ENCODE measurements at regions not wholly inside any gene's neighbourhood (a gene's known extent, or its start where the extent isn't known, plus 50 kb on each side); places are given as distances from the start of the nearest gene placed in this dataset.

- H3K4me3 ChIP-seq (ENCODE audit: low read depth, poor library complexity, severe bottlenecking): no peak overlapping the region
- DNase-seq (ENCODE audit: low spot score in 2 of 2): no peak
- TF ChIP-seq CTCF (IDR thresholded peaks at IDR 0.05) (no peak), POLR2A (IDR thresholded peaks at IDR 0.05) (no peak)
- intact Hi-C loops (cut with DNase I; ENCODE audit: low total_unique reads): no loop called here
Measured at GRCh38 chr1:157893686-157894085, 52.1 kb upstream of the CD5L start.

- TF ChIP-seq CTCF (IDR thresholded peaks at IDR 0.05): no peak
- no peak for TF ChIP-seq POLR2A (IDR thresholded peaks at IDR 0.05)
- no peak for DNase-seq (ENCODE audit: low spot score in 2 of 2)
- 52 to 57% methylated on average over 5 of the region's 5 CpGs for WGBS, 2 donors
- intact Hi-C loops (cut with DNase I; ENCODE audit: low total_unique reads): no loop called here
- H3K4me3 ChIP-seq (ENCODE audit: low read depth, poor library complexity, severe bottlenecking): no peak overlapping the region
Measured at GRCh38 chr1:157894613-157895165, 53.1 kb upstream of the CD5L start.

- no peak for TF ChIP-seq POLR2A (IDR thresholded peaks at IDR 0.05)
- TF ChIP-seq CTCF (IDR thresholded peaks at IDR 0.05): no peak
Measured at GRCh38 chr1:157910270-157910669, 68.7 kb upstream of the CD5L start.

GRCh38 chr1:157915859-157916258, 74.3 kb upstream of the CD5L start:
- 71 to 91% methylated on average over 3 of the region's 3 CpGs for WGBS, 2 donors
- intact Hi-C loops (cut with DNase I; ENCODE audit: low total_unique reads): no loop called here

More at GRCh38 chr1:157910270-157910669, 68.7 kb upstream of the CD5L start:
- H3K4me3 ChIP-seq (ENCODE audit: low read depth, poor library complexity, severe bottlenecking): no peak overlapping the region
- intact Hi-C loops (cut with DNase I; ENCODE audit: low total_unique reads): no loop called here
- no peak for DNase-seq (ENCODE audit: low spot score in 2 of 2)
- WGBS, 2 donors: 89% methylated on average over 1 of the region's 1 CpG; no CpG with 5 or more reads in 1 of the 2 donors

GRCh38 chr1:157916887-157917570, 75.4 kb upstream of the CD5L start:
- WGBS, 2 donors: 56 to 58% methylated on average over 1 of the region's 1 CpG
- TF ChIP-seq CTCF (IDR thresholded peaks at IDR 0.05) (no peak), POLR2A (IDR thresholded peaks at IDR 0.05) (no peak)
- H3K4me3 ChIP-seq (ENCODE audit: low read depth, poor library complexity, severe bottlenecking): no peak overlapping the region
- DNase-seq (ENCODE audit: low spot score in 2 of 2): no peak
- intact Hi-C loops (cut with DNase I; ENCODE audit: low total_unique reads): no loop called here

More at GRCh38 chr1:157915859-157916258, 74.3 kb upstream of the CD5L start:
- DNase-seq (ENCODE audit: low spot score in 2 of 2): no peak
- TF ChIP-seq POLR2A (IDR thresholded peaks at IDR 0.05): no peak
- TF ChIP-seq CTCF (IDR thresholded peaks at IDR 0.05): no peak
- no peak overlapping the region for H3K4me3 ChIP-seq (ENCODE audit: low read depth, poor library complexity, severe bottlenecking)

All from lower leg skin (tissue), 4 donors.